C4-2B (cell line): ENCODE measurements at regions not wholly inside any gene's neighbourhood (a gene's known extent, or its start where the extent isn't known, plus 50 kb on each side); places are given as distances from the start of the nearest gene placed in this dataset.

Source experiments
- ZFX ChIP-seq: fragments of 450-650 bp; IDR thresholded peaks from 2 replicates; pipeline ENCODE4 v1.6.1; 2017
- TF ChIP-seq, protein P1 (sequence below): fragments of 450-650 bp; conservative IDR thresholded peaks from 2 replicates; pipeline ENCODE4 v1.5.1; 2017; ENCODE audit warnings: mild to moderate bottlenecking

DNA sequence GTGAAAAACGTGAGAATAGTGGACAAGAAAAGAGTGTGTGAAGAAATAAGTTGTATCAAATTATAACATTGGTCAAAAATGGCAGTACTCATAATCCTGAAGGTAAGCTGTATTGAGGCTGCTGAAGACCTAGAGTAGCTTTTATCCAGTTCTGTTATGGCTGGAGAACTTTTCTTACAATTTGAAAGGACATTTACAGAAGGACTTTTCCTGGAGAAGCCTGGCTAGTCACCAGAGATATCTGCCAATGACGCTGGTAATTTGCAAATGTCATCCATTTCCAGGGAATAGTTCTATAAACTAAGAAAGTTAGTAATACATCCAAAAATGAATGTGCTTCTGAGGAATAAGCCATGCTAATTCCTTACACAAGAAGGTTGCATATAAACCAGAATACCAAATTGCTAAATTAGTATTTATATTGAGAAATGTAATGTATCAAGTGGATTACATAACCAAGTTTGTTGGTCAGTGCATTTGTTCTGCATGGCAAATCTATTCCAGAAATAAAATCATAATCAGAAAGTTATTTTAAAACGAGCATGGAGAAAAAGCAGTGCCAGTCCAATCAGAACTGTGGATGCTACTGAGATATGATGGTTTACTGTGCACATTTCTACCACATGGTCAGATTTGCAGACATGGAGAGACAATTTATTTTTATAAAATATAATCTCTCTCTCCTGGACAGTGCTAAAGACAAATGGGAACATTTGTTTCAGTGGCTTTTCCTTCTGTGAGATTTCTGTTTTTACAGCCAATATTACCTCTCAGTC, 743.7 kb upstream of the HS3ST1 start:
- TF ChIP-seq, protein P1, sequence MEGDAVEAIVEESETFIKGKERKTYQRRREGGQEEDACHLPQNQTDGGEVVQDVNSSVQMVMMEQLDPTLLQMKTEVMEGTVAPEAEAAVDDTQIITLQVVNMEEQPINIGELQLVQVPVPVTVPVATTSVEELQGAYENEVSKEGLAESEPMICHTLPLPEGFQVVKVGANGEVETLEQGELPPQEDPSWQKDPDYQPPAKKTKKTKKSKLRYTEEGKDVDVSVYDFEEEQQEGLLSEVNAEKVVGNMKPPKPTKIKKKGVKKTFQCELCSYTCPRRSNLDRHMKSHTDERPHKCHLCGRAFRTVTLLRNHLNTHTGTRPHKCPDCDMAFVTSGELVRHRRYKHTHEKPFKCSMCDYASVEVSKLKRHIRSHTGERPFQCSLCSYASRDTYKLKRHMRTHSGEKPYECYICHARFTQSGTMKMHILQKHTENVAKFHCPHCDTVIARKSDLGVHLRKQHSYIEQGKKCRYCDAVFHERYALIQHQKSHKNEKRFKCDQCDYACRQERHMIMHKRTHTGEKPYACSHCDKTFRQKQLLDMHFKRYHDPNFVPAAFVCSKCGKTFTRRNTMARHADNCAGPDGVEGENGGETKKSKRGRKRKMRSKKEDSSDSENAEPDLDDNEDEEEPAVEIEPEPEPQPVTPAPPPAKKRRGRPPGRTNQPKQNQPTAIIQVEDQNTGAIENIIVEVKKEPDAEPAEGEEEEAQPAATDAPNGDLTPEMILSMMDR = no peak
- TF ChIP-seq ZFX = no peak
